ENCODE measurements at regions not wholly inside any gene's neighbourhood (a gene's known extent, or its start where the extent isn't known, plus 50 kb on each side); places are given as distances from the start of the nearest gene placed in this dataset.

- TF ChIP-seq TCF4 (CRISPR knock-in tag; IDR thresholded peaks at IDR 0.05; ENCODE audit: borderline replicate concordance) (no peak), ARNTL (CRISPR knock-in tag; IDR thresholded peaks at IDR 0.05; ENCODE audit: borderline replicate concordance, low read depth) (no peak), CSDC2 (CRISPR knock-in tag; IDR thresholded peaks at IDR 0.05) (no peak), ZNF70 (CRISPR knock-in tag; IDR thresholded peaks at IDR 0.05) (no peak), ZFP30 (CRISPR knock-in tag; IDR thresholded peaks at IDR 0.05) (no peak), ZNF8 (CRISPR knock-in tag; IDR thresholded peaks at IDR 0.05) (no peak), PPARA (CRISPR knock-in tag; IDR thresholded peaks at IDR 0.05; ENCODE audit: borderline replicate concordance) (no peak), RARB (CRISPR knock-in tag; IDR thresholded peaks at IDR 0.05) (no peak)
- TF ChIP-seq, protein P1, sequence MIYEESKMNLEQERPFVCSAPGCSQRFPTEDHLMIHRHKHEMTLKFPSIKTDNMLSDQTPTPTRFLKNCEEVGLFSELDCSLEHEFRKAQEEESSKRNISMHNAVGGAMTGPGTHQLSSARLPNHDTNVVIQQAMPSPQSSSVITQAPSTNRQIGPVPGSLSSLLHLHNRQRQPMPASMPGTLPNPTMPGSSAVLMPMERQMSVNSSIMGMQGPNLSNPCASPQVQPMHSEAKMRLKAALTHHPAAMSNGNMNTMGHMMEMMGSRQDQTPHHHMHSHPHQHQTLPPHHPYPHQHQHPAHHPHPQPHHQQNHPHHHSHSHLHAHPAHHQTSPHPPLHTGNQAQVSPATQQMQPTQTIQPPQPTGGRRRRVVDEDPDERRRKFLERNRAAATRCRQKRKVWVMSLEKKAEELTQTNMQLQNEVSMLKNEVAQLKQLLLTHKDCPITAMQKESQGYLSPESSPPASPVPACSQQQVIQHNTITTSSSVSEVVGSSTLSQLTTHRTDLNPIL (CRISPR knock-in tag; IDR thresholded peaks at IDR 0.05; ENCODE audit: low read depth), result no peak
- TF ChIP-seq, protein P2, sequence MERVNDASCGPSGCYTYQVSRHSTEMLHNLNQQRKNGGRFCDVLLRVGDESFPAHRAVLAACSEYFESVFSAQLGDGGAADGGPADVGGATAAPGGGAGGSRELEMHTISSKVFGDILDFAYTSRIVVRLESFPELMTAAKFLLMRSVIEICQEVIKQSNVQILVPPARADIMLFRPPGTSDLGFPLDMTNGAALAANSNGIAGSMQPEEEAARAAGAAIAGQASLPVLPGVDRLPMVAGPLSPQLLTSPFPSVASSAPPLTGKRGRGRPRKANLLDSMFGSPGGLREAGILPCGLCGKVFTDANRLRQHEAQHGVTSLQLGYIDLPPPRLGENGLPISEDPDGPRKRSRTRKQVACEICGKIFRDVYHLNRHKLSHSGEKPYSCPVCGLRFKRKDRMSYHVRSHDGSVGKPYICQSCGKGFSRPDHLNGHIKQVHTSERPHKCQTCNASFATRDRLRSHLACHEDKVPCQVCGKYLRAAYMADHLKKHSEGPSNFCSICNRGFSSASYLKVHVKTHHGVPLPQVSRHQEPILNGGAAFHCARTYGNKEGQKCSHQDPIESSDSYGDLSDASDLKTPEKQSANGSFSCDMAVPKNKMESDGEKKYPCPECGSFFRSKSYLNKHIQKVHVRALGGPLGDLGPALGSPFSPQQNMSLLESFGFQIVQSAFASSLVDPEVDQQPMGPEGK (CRISPR knock-in tag; IDR thresholded peaks at IDR 0.05; ENCODE audit: borderline replicate concordance), result no peak
- TF ChIP-seq, protein P3, sequence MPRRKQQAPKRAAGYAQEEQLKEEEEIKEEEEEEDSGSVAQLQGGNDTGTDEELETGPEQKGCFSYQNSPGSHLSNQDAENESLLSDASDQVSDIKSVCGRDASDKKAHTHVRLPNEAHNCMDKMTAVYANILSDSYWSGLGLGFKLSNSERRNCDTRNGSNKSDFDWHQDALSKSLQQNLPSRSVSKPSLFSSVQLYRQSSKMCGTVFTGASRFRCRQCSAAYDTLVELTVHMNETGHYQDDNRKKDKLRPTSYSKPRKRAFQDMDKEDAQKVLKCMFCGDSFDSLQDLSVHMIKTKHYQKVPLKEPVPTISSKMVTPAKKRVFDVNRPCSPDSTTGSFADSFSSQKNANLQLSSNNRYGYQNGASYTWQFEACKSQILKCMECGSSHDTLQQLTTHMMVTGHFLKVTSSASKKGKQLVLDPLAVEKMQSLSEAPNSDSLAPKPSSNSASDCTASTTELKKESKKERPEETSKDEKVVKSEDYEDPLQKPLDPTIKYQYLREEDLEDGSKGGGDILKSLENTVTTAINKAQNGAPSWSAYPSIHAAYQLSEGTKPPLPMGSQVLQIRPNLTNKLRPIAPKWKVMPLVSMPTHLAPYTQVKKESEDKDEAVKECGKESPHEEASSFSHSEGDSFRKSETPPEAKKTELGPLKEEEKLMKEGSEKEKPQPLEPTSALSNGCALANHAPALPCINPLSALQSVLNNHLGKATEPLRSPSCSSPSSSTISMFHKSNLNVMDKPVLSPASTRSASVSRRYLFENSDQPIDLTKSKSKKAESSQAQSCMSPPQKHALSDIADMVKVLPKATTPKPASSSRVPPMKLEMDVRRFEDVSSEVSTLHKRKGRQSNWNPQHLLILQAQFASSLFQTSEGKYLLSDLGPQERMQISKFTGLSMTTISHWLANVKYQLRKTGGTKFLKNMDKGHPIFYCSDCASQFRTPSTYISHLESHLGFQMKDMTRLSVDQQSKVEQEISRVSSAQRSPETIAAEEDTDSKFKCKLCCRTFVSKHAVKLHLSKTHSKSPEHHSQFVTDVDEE (CRISPR knock-in tag; IDR thresholded peaks at IDR 0.05), result no peak
Observed at GRCh38 chr5:30638899-30639298, 554.6 kb upstream of the CDH6 start.

All from SK-N-SH treated with all-trans-retinoic acid at 6 μM for 48 hours (cell line).